Neural progenitor cell (in vitro differentiated cells): ENCODE measurements at regions not wholly inside any gene's neighbourhood (a gene's known extent, or its start where the extent isn't known, plus 50 kb on each side); places are given as distances from the start of the nearest gene placed in this dataset.

Source experiments
- DNase-seq: peaks from one replicate; pipeline ENCODE4 v3.0.0-alpha.2; 2016; ENCODE audit warnings: low spot score
- H2AFZ ChIP-seq: fragments of 200-600 bp; sonication (generic); replicated peaks from 2 replicates; pipeline ENCODE4 v1.6.1; 2016; ENCODE audit warnings: antibody characterized with exemption
- H3F3A ChIP-seq: fragments of 200-600 bp; sonication (generic); 2 replicates; pipeline ENCODE4 v1.6.1; 2016; ENCODE audit warnings: antibody characterized with exemption, low read depth
- H3K27ac ChIP-seq: fragments of 200-600 bp; sonication (generic); 2 replicates; pipeline ENCODE4 v1.5.1; 2016; ENCODE audit warnings: mild to moderate bottlenecking
- H3K27me3 ChIP-seq: fragments of 200-600 bp; sonication (generic); 2 replicates; pipeline ENCODE4 v1.6.1; 2016; ENCODE audit warnings: mild to moderate bottlenecking, moderate library complexity
- H3K36me3 ChIP-seq: fragments of 200-600 bp; sonication (generic); 2 replicates; pipeline ENCODE4 v1.5.1; 2016
- H3K4me1 ChIP-seq: fragments of 200-600 bp; sonication (generic); 2 replicates; pipeline ENCODE4 v1.6.1; 2016; ENCODE audit warnings: mixed run types
- H3K4me2 ChIP-seq: fragments of 200-600 bp; sonication (generic); 2 replicates; pipeline ENCODE4 v1.6.1; 2016
- H3K4me3 ChIP-seq: fragments of 200-600 bp; sonication (generic); 2 replicates; pipeline ENCODE4 v1.5.1; 2016
- H3K79me2 ChIP-seq: fragments of 200-600 bp; sonication (generic); 2 replicates; pipeline ENCODE4 v1.6.1; 2016; ENCODE audit warnings: low read depth
- H3K9ac ChIP-seq: fragments of 200-600 bp; sonication (generic); 2 replicates; pipeline ENCODE4 v1.6.1; 2016
- H3K9me3 ChIP-seq: fragments of 200-600 bp; sonication (generic); 2 replicates; pipeline ENCODE4 v1.5.1; 2016; ENCODE audit warnings: low read depth
- H4K20me1 ChIP-seq: fragments of 200-600 bp; sonication (generic); 2 replicates; pipeline ENCODE4 v1.6.1; 2016; ENCODE audit warnings: low read depth
- H3K27ac Mint-ChIP-seq: 3 replicates; pipeline ENCODE4 v1.8.0; 2021; ENCODE audit warnings: mixed read lengths
- H3K27me3 Mint-ChIP-seq: 2 replicates; pipeline ENCODE4 v1.8.0; 2022; ENCODE audit warnings: low read depth, mild to moderate bottlenecking, inconsistent platforms, moderate library complexity, mixed read lengths; ENCODE audit not compliant: insufficient read depth
- H3K36me3 Mint-ChIP-seq: 3 replicates; pipeline ENCODE4 v1.8.0; 2021; ENCODE audit warnings: mixed read lengths
- H3K4me1 Mint-ChIP-seq: 3 replicates; pipeline ENCODE4 v1.8.0; 2021; ENCODE audit warnings: mixed read lengths
- H3K4me3 Mint-ChIP-seq: 3 replicates; pipeline ENCODE4 v1.8.0; 2021; ENCODE audit warnings: mild to moderate bottlenecking, moderate library complexity, mixed read lengths
- H3K9me3 Mint-ChIP-seq: 3 replicates; pipeline ENCODE4 v1.8.0; 2020; ENCODE audit warnings: mixed read lengths
- EZH2 ChIP-seq: fragments of 200-600 bp; sonication (generic); IDR thresholded peaks from 2 replicates; pipeline ENCODE4 v1.6.1; 2017; ENCODE audit warnings: antibody characterized with exemption, mild to moderate bottlenecking, moderate library complexity
- EZH2phosphoT487 ChIP-seq: fragments of 200-600 bp; sonication (generic); IDR thresholded peaks from 2 replicates; pipeline ENCODE4 v1.6.1; 2017; ENCODE audit warnings: antibody characterized with exemption
- TF ChIP-seq, protein P1 (sequence below): fragments of 200-600 bp; sonication (generic); IDR thresholded peaks from 2 replicates; pipeline ENCODE4 v1.5.1; 2017; ENCODE audit warnings: antibody characterized with exemption, mild to moderate bottlenecking

DNA sequence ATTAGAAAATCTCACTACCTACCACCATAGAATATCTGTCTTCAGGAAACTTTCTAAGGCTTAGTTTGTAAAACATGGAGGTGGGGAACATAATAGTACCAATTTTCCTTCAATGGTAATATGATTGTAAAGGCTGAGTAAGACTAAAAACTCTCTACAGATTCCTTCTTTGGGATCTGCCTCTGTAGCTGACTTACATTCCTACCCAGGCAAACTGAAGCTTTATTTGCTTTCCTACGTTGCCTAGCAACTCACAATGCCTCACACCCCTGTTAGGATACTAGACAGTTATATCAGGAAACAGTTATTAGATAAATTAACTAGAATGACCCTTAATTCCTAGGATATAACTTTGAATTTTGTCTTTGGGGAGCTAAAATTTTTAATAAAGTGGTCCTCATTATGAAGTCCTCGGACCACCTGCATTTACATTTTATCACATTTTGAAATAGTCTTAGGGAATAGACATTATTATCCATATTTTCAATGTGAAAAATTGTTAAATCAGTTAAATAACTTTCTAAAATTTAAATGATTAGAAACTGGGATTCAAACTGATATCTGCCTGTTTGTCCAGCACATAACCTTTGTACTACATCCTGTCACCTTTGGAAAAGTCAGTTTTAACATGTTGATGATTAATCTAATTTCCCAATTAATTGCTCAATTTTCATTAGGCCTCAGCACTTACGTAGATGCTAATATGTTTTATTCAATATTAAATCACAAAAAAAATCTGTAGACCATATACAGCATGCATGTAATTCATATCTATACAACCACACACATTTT, 591.4 kb downstream of the RNF144B start:
- Mint-ChIP-seq H3K36me3 (peaks cover 2% of the 10 kb centered on the region), H3K27ac (peak overlapping the region; percentile 97), H3K27me3 (peaks cover 3% of the 10 kb centered on the region), H3K4me3 (no peak overlapping the region), H3K9me3 (peaks cover 3% of the 10 kb centered on the region), H3K4me1 (peaks cover 14% of the 10 kb centered on the region)
- Histone ChIP-seq H3K36me3 (no peaks in the 10 kb centered on the region), H3K27me3 (no peaks in the 10 kb centered on the region), H3K79me2 (no peaks in the 10 kb centered on the region), H3K4me2 (no peak overlapping the region), H2AFZ (no peak overlapping the region), H3K9ac (no peak overlapping the region), H3K27ac (no peak overlapping the region), H3K9me3 (no peaks in the 10 kb centered on the region), H3F3A (no peaks in the 10 kb centered on the region), H3K4me3 (no peak overlapping the region), H4K20me1 (no peaks in the 10 kb centered on the region), H3K4me1 (peaks cover 5% of the 10 kb centered on the region)
- peak; percentile 63 for DNase-seq
- TF ChIP-seq EZH2phosphoT487 (no peak), EZH2 (no peak)
- TF ChIP-seq, protein P1, sequence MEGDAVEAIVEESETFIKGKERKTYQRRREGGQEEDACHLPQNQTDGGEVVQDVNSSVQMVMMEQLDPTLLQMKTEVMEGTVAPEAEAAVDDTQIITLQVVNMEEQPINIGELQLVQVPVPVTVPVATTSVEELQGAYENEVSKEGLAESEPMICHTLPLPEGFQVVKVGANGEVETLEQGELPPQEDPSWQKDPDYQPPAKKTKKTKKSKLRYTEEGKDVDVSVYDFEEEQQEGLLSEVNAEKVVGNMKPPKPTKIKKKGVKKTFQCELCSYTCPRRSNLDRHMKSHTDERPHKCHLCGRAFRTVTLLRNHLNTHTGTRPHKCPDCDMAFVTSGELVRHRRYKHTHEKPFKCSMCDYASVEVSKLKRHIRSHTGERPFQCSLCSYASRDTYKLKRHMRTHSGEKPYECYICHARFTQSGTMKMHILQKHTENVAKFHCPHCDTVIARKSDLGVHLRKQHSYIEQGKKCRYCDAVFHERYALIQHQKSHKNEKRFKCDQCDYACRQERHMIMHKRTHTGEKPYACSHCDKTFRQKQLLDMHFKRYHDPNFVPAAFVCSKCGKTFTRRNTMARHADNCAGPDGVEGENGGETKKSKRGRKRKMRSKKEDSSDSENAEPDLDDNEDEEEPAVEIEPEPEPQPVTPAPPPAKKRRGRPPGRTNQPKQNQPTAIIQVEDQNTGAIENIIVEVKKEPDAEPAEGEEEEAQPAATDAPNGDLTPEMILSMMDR = no peak

DNA sequence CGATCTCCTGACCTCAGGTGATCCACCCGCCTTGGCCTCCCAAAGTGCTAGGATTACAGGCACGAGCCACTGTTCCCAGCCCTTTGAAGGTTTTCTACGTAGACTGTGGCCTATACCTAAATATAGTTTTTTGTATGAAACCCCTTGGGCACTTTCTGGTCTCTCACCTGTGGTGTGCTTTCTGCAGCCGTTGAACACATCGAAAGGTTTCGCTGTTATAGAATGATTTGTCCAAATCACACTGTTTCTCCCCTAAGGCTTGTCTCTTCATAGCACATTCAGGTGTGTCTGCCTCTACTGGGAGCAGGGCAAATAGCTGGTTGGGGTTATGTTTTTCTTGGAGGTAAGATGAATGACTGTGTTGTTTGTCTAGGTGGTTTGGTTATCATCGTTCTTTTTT, 597.9 kb downstream of the RNF144B start:
- Histone ChIP-seq H3K27ac (no peak overlapping the region), H3K4me2 (no peak overlapping the region), H3K9ac (no peak overlapping the region), H3K79me2 (no peaks in the 10 kb centered on the region), H2AFZ (no peak overlapping the region), H3F3A (no peaks in the 10 kb centered on the region), H3K9me3 (no peaks in the 10 kb centered on the region), H3K4me3 (no peak overlapping the region), H3K27me3 (no peaks in the 10 kb centered on the region), H3K36me3 (no peaks in the 10 kb centered on the region), H3K4me1 (peaks cover 8% of the 10 kb centered on the region), H4K20me1 (no peaks in the 10 kb centered on the region)
- peaks cover 3% of the 10 kb centered on the region for H3K9me3 Mint-ChIP-seq
- H3K27ac Mint-ChIP-seq = peak overlapping the region; percentile 69
- H3K27me3 Mint-ChIP-seq = peaks cover 1% of the 10 kb centered on the region
- TF ChIP-seq EZH2 (no peak), EZH2phosphoT487 (no peak)
- TF ChIP-seq, protein P1 = no peak
- peaks cover 2% of the 10 kb centered on the region for H3K36me3 Mint-ChIP-seq
- peaks cover 9% of the 10 kb centered on the region for H3K4me1 Mint-ChIP-seq
- no peak overlapping the region for H3K4me3 Mint-ChIP-seq
- DNase-seq = no peak

DNA sequence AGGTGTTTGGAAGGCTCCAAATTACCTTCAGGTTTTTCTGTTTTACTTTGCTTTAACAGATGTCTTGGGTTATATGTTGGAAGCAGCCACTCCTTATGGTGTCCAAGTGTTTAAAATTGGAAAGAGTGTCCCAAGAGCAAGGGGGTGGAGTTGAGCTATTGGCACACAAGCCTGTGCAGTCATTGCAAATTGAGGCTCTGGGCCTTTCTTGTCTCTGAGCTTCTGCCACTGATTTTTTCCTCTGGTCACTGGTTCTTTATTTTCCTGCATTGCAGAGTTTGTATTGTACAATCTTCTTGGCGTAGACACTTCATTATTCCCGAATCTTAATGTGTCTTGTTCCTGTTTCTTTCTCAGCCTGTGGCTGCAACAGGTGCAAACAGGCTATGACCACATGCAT, 598.8 kb downstream of the RNF144B start:
- TF ChIP-seq EZH2phosphoT487 (no peak), EZH2 (no peak)
- TF ChIP-seq, protein P1 = no peak
- Histone ChIP-seq H3K79me2 (no peaks in the 10 kb centered on the region), H3F3A (no peaks in the 10 kb centered on the region), H3K9me3 (no peaks in the 10 kb centered on the region), H3K27ac (no peak overlapping the region), H3K27me3 (no peaks in the 10 kb centered on the region), H3K4me3 (no peak overlapping the region), H3K4me2 (no peak overlapping the region), H3K4me1 (peaks cover 12% of the 10 kb centered on the region), H3K36me3 (no peaks in the 10 kb centered on the region), H2AFZ (no peak overlapping the region), H4K20me1 (no peaks in the 10 kb centered on the region), H3K9ac (no peak overlapping the region)
- Mint-ChIP-seq H3K36me3 (peaks cover 2% of the 10 kb centered on the region), H3K27ac (no peak overlapping the region), H3K27me3 (peaks cover 3% of the 10 kb centered on the region), H3K4me1 (peaks cover 19% of the 10 kb centered on the region), H3K9me3 (peaks cover 3% of the 10 kb centered on the region), H3K4me3 (no peak overlapping the region)
- no peak for DNase-seq
